Esophagus squamous epithelium (tissue), 5 donors: ENCODE measurements at regions not wholly inside any gene's neighbourhood (a gene's known extent, or its start where the extent isn't known, plus 50 kb on each side); places are given as distances from the start of the nearest gene placed in this dataset.

ENCODE experiments used
- DNase-seq: peaks from one replicate; lab custom pipeline; 2025; lab: John Stamatoyannopoulos, UW
- H3K27ac ChIP-seq, 4 donors: fragments of 200-600 bp; sonication (generic); one replicate each; pipeline ENCODE4 v1.5.1; 2016 to 2019; ENCODE audit warnings: mild to moderate bottlenecking in 1 of 4
- H3K27me3 ChIP-seq, 4 donors: fragments of 200-600 bp; sonication (generic); 1 replicate in 3 of 4; 2 replicates in 1 of 4; pipeline versions ENCODE4 v1.5.1 to v1.6.0; 2017 to 2021; ENCODE audit warnings: antibody characterized with exemption in 1 of 4
- H3K36me3 ChIP-seq, 3 donors: fragments of 200-600 bp; sonication (generic); one replicate each; pipeline ENCODE4 v1.5.1; 2016 to 2019
- H3K4me1 ChIP-seq, 3 donors: fragments of 200-600 bp; sonication (generic); one replicate each; pipeline ENCODE4 v1.5.1; 2017 to 2019
- H3K4me3 ChIP-seq, 4 donors: fragments of 200-600 bp; sonication (generic); 1 replicate in 3 of 4; 2 replicates in 1 of 4; pipeline ENCODE4 v1.5.1; 2016 to 2019; ENCODE audit warnings: mild to moderate bottlenecking in 2 of 4, moderate library complexity in 1 of 4
- H3K9me3 ChIP-seq, 3 donors: fragments of 200-600 bp; sonication (generic); one replicate each; pipeline ENCODE4 v1.5.1; 2016 to 2019
- POLR2A ChIP-seq, 4 donors: fragments of 450-650 bp; IDR thresholded peaks; one replicate each; pipeline ENCODE4 v1.6.1; 2017; ENCODE audit warnings: antibody characterized with exemption in 4 of 4, mild to moderate bottlenecking in 4 of 4, moderate library complexity in 3 of 4
- WGBS, 2 donors: methylation state at CpG; one replicate each; pipeline ENCODE4 v1.1.5; 2018; 5-methylcytosine and 5-hydroxymethylcytosine counted together
- intact Hi-C: fragments of 100-400 bp; cut with DNase I; formaldehyde crosslinking; loops from one replicate; pipeline ENCODE4 v1.15.0; 2022
- TF ChIP-seq, protein P1 (sequence below), 6 experiments: fragments of 450-650 bp in 4 of 6; fragments of 200-600 bp in 2 of 6; sonication (generic) in 2 of 6; IDR thresholded peaks; one replicate each; pipeline ENCODE4 v1.5.1; 2016 to 2019; ENCODE audit warnings: antibody characterized with exemption in 6 of 6, mild to moderate bottlenecking in 4 of 6, moderate library complexity in 4 of 6
- donor health status: DM: yes; HTN: yes; CAD: no.

DNA sequence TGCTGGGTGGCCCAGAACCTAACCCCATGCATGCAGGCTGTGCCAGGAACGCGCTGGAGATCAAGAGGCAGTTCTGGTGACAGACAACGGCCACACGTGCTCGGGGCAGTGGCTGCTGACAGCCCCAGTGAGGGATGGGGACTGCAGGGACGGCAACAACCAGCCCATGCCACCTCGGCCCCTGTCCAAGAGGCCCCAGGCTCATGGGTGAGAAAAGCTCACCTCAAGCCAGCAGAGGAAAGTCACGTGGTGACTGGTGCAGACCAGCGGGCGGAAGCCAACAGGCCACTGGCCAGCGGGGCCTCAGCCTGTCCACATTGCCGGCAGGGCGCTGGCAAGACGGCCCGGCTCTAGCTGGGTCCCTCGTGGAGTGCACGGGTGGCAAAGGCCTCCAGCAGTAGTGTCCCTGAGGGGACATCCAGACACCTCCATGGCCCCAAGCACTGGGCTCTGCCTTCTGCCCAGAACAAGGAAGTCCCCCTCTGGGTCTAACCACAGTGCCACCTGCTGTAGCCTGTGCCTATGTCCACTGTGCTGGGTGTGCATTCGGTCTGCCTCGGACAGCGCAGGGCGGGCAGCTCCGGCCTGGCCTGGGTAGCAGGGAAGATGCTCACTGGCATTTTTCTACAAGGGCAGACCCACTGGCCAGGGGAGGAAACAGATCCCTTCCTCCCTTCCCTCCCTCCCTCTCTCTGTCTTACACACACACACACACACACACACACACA, 134.1 kb downstream of the NCOR2 start:
- Histone ChIP-seq H3K4me3 (no peak overlapping the region), H3K9me3 (no peaks in the 10 kb centered on the region), H3K27ac (peak overlapping the region in 3 of 4 donors; percentile 16 to 57 (median 44)), H3K4me1 (peaks cover 0 to 42% (median 10%) of the 10 kb centered on the region in 3 donors), H3K27me3 (no peaks in the 10 kb centered on the region), H3K36me3 (peaks cover 5 to 92% (median 13%) of the 10 kb centered on the region in 3 donors)
- 78 to 100% methylated on average over 2 to 4 of the region's 22 CpGs for WGBS, 2 donors
- no peak for DNase-seq
- TF ChIP-seq, protein P1, sequence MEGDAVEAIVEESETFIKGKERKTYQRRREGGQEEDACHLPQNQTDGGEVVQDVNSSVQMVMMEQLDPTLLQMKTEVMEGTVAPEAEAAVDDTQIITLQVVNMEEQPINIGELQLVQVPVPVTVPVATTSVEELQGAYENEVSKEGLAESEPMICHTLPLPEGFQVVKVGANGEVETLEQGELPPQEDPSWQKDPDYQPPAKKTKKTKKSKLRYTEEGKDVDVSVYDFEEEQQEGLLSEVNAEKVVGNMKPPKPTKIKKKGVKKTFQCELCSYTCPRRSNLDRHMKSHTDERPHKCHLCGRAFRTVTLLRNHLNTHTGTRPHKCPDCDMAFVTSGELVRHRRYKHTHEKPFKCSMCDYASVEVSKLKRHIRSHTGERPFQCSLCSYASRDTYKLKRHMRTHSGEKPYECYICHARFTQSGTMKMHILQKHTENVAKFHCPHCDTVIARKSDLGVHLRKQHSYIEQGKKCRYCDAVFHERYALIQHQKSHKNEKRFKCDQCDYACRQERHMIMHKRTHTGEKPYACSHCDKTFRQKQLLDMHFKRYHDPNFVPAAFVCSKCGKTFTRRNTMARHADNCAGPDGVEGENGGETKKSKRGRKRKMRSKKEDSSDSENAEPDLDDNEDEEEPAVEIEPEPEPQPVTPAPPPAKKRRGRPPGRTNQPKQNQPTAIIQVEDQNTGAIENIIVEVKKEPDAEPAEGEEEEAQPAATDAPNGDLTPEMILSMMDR (IDR thresholded peaks at IDR 0.05) = no peak
- no peak for TF ChIP-seq POLR2A (IDR thresholded peaks at IDR 0.05)
- intact Hi-C loops = no loop called here

DNA sequence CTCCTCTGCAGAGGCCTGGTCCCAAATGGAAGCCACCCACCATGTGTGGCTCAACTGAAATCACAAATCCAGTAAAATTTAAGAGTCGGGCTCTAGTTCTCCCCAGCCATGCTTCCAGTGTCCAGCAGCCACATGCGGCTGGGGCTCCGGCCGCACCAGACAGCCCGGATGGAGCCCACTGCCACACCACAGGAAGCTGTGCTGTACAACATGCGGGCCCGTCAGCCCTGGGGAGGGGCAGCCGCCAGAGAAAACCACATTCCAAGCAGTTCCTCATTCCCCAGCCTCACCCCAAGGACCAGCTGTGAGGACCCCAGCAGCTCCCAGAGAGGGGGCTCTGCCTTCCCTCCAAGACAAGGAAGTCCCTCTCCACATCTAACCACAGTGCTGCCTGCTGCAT, 135.0 kb downstream of the NCOR2 start:
- DNase-seq = no peak
- Histone ChIP-seq H3K27me3 (no peaks in the 10 kb centered on the region), H3K4me1 (peaks cover 5 to 46% (median 17%) of the 10 kb centered on the region in 3 donors), H3K4me3 (no peak overlapping the region), H3K36me3 (peaks cover 5 to 91% (median 13%) of the 10 kb centered on the region in 3 donors), H3K27ac (peak overlapping the region in 2 of 4 donors; percentile 16 to 44), H3K9me3 (no peaks in the 10 kb centered on the region)
- intact Hi-C loops = no loop called here
- 83% methylated on average over 1 of the region's 8 CpGs; no CpG with 5 or more reads in 1 of the 2 donors for WGBS, 2 donors
- TF ChIP-seq POLR2A (IDR thresholded peaks at IDR 0.05) = no peak
- TF ChIP-seq, protein P1 (IDR thresholded peaks at IDR 0.05) = no peak

DNA sequence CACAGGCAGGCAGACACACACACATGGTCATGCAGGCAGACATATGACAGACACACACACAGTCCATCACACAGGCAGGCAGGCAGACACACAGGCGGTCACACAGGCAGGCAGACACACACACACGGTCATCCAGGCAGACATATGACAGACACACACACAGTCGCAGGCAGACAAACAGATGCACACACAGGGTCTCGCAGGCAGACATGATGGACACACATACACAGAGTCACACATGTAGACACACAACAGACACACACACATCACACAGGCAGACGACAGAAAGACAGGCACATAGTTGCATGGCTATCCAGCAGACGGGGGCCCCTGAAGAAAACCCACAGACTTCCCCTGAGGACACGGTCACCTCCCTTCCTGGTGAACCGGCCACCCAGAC, 135.4 kb downstream of the NCOR2 start:
- intact Hi-C loops = no loop called here
- TF ChIP-seq POLR2A (IDR thresholded peaks at IDR 0.05) = no peak
- TF ChIP-seq, protein P1 (IDR thresholded peaks at IDR 0.05) = no peak
- Histone ChIP-seq H3K4me3 (no peak overlapping the region), H3K9me3 (no peaks in the 10 kb centered on the region), H3K36me3 (peaks cover 5 to 91% (median 13%) of the 10 kb centered on the region in 3 donors), H3K4me1 (peaks cover 9 to 50% (median 19%) of the 10 kb centered on the region in 3 donors), H3K27ac (no peak overlapping the region), H3K27me3 (no peaks in the 10 kb centered on the region)
- WGBS, 2 donors = 73 to 92% methylated on average over 5 of the region's 8 CpGs
- DNase-seq = no peak

DNA sequence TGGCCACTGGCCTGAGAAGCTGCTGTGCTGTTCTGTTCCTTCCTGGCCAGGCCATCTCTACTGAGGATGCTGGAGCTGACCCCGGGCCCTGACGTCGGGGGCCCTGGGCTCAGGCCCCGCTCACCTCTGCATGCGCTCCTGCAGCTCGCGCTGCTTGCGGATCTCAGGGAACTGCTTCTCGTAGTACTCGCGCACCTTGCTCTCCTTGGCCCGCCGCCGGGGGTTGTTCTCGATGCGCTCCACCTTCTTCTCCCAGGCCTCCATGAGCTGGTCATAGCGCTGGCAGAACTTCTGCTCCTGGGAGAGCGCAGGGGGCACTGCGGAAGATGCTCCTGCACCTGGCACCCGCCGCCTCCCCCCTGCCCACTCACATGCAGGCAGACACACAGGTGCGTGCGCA, 135.6 kb downstream of the RFLNA start:
- WGBS, 2 donors = 100% methylated on average over 1 to 11 of the region's 23 CpGs
- Histone ChIP-seq H3K4me3 (no peak overlapping the region), H3K36me3 (peaks cover 14 to 91% (median 22%) of the 10 kb centered on the region in 3 donors), H3K4me1 (peaks cover 10 to 54% (median 19%) of the 10 kb centered on the region in 3 donors), H3K9me3 (no peaks in the 10 kb centered on the region), H3K27me3 (no peaks in the 10 kb centered on the region), H3K27ac (no peak overlapping the region)
- DNase-seq = no peak
- TF ChIP-seq, protein P1 (IDR thresholded peaks at IDR 0.05) = no peak
- no peak for TF ChIP-seq POLR2A (IDR thresholded peaks at IDR 0.05)
- intact Hi-C loops = no loop called here

DNA sequence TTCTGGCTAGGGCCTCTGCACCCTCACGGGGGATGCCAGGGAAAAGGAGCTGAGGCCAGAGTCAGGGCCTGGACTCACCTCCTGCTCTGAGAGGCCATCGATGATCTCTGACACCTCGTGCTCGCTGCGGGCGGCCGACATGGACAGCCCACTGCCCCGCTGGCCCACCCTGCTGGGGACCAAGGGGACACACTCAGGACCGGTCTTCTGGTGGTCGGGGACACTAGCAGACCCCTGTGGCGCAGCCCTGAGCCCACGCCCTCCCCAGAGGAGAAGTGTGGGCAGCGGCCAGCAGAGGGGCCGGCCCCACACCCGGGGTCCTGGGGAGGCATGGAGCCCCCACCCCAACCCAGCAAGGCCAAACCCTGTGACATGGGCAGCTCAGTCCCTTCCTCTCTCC, 134.6 kb downstream of the RFLNA start:
- H3K4me1 ChIP-seq = peaks cover 10 to 56% (median 19%) of the 10 kb centered on the region in 3 donors
- DNase-seq = no peak
- peak overlapping the region in 3 of 4 donors; percentile 56 to 79 (median 68) for H3K27ac ChIP-seq
- TF ChIP-seq POLR2A (IDR thresholded peaks at IDR 0.05) = no peak
- TF ChIP-seq, protein P1 (IDR thresholded peaks at IDR 0.05) = no peak
- WGBS, 2 donors = 93% methylated on average over 8 of the region's 15 CpGs; no CpG with 5 or more reads in 1 of the 2 donors
- H3K27me3 ChIP-seq = no peaks in the 10 kb centered on the region
- peaks cover 16 to 91% (median 22%) of the 10 kb centered on the region in 3 donors for H3K36me3 ChIP-seq
- no peaks in the 10 kb centered on the region for H3K9me3 ChIP-seq
- intact Hi-C loops = no loop called here
- no peak overlapping the region for H3K4me3 ChIP-seq
